GM18519 (cell line): ENCODE measurements at regions not wholly inside any gene's neighbourhood (a gene's known extent, or its start where the extent isn't known, plus 50 kb on each side); places are given as distances from the start of the nearest gene placed in this dataset.

Experiments used
- ATAC-seq: cut with Tn5 transposase; IDR thresholded peaks from one replicate; pipeline ENCODE4 v1.9.1; 2021; ENCODE audit warnings: mild to moderate bottlenecking, moderate library complexity; ENCODE audit not compliant: unreplicated experiment, low FRiP score

DNA sequence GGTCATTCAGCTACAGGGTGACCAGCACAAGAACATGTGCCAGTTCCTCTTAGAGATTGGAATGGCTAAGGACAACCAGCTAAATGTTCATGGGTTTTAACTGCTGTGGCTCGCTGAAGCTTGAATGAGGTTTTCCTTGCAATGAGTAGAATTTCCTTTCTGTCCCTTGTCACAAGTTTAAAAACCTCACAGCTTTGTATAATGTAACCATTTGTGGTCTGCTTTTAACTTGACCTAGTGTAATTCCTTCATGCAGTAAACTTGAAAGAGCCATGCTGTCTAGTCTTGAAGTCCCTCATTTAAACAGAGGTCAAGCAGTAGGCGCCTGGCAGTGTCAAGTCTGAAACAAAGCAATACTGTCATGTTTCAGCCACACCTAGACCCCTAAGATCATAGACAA lies 181.3 kb upstream of the DMRT1 start:
- no peak for ATAC-seq

- ATAC-seq = no peak
Observed at GRCh38 chr9:663541-663940, 178.0 kb upstream of the DMRT1 start.

DNA sequence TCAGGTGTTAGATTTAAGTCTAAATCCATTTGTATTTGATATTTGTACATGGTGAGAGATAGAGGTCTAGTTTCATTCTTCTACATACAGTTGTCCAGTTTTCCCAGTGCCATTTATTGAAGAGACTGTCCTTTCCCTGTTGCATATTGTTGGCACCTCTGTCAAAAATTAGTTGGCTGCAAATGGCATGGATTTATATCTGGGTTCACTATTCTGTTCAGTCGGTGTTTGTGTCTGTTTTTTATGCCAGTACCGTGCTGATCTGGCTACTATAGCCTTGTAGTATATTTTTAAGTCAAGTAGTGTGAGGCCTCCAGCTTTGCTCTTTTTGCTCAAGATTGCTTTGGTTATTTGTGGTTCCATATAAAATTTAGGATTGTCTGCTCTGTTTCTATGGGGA lies 176.2 kb upstream of the DMRT1 start:
- no peak for ATAC-seq

DNA sequence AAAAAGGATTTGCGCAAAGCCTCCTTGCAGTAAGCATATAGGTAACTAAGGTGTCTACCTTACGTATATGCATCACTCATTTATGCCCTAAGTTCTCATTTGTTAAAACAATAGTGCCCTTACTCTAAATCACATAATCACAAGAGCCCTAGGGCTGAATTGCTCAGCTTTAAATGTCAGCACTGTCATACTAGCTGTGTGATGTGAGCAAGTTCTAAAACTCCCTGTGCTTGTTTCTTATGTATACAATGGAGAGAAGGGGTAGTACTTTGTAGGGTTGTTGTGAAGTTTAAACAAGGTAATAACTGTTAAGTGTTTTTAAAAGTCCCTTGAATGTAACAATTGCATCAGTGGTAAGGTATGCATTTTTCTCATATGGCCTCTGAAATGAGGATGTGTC lies 169.5 kb upstream of the DMRT1 start:
- ATAC-seq = no peak

DNA sequence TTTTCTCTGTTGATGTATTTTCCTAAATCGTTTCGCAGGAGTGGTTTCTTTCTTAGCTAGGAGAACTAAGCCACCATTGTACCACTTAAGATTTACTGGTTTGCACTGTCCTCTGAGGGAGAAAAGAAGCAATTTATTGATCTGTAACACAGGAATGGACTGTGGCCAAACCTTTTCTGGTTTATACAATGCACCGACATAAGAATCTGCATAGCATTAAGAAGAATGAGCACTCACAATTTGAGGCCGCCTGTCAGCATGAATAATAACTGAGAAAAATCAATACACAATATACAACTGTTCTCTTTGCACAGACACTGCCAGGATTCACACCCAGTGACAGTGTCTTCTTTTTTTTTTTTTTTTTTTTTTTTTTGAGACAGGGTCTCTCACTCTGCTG lies 168.6 kb upstream of the DMRT1 start:
- ATAC-seq = no peak

GRCh38 chr9:673264-673965 lies 168.1 kb upstream of the DMRT1 start:
- no peak for ATAC-seq

DNA sequence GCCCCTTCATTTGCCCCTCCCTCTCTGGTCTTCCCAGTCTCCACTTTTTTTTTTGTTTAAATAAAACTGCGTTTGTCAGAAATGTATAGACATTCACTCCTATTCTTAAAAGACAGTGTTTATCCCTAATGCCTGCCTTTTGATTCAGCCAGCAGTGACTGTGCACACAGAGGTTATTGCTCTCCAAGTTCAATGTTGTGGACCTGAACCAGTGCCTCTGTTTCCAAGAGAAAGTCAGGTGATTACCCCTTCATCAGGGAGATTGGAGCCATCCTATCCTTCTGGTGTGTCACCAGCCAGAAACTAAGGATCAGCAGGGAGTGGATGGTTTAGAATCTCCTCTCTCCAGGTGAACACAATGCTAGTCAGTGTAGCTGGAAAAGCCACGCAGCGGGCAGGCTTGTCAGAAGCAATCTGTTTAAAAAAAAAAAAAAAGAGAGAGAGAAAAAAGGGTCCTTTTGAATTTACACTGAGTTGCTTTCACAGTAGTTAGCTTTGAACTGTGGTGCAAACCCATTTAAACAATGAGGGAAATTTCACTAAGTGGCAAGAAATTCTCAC lies 167.5 kb upstream of the DMRT1 start:
- ATAC-seq = no peak

DNA sequence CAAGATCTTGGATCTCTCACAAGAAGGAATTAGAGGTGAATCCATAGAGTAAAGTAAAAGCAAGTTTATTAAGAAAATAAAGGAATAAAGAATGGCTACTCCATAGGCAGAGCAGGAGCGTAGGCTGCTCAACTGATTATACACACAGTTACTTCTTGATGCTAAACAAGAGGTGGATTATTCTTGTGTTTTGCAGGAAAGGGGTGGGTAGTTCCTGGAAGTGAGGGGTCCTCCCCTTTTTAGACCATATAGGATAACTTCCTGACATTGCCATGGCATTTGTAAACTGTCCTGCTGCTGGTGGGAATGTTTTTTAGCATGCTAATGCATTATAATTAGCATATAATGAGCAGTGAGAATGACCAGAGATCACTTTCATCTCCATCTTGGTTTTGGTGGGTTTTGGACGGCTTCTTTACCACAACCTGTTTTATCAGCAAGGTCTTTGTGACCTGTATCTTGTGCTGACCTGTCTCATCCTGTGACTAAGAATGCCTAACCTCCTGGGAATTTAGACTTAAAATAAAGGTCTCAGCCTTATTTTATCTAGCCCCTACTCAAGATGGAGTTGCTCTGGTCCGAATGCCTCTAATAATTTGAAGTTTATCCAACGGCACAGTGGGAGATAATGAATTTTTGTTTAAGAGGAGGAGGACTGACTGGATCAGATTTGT lies 165.7 kb upstream of the DMRT1 start:
- no peak for ATAC-seq

DNA sequence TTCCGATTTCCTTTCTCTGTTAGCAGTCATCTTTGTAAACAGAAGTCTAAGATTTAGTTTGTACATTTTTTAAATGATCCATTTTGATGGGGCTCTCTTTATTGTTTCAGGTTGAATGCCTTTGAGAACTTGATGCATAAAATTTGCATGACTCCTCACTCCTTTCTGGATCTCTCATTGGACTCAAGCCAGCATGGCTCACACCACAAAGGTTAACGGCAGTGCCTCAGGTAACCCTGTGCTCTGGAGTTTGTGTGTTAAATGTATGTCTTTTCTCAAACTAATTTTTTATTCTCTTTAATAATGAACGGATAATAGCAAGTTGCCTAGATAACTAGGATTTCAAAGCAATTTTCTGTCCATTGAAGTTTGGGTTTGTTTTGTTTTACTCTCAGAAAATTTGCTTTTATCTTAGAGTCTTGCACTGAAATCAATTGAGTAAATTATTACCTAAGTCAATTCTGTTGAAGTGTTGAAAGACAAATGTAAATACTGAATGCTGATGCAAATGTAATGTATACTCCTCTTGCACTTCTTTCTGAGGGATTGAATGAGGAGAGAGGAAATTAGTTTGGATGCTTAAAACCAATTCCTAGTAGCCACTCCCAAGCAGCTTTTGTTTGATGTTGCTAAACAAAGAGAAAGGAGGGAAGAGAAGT lies 164.6 kb upstream of the DMRT1 start:
- no peak for ATAC-seq

- no peak for ATAC-seq
Observed at GRCh38 chr9:677461-678097, 163.9 kb upstream of the DMRT1 start.

DNA sequence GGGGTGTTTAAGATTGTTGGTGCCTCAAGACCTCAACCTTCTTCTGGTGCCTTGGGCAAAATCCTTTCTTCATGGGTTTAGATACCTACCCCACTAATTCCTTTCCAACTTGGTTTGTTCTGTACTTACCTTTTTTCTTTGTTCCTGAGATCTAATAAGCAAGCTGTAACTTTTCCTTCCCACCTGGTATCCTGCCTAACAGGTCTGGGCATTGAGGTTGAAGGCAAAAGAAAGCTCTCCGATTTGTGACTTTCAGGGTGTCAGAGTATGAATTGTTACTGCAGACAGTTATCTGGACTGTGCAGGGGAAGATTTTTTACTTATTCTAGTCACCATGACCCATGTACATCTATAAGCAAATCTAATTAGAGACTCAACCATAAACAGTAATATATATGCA lies 162.6 kb upstream of the DMRT1 start:
- no peak for ATAC-seq

DNA sequence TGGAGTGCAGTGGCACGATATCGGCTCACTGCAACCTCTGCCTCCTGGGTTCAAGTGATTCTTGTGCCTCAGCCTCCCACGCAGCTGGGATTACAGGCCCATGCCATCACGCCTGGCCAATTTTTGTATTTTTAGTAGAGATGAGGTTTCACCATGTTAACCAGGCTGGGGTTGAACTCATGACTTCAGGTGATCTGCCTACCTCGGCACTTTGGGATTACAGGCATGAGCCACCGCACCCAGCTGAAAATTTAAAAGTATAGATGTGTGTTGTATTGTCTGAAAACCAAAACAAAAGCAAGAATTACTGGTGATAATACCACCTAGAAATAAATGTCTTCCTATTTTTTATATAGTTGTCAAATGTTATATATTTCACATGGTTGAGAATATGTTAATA lies 162.0 kb upstream of the DMRT1 start:
- ATAC-seq = no peak

DNA sequence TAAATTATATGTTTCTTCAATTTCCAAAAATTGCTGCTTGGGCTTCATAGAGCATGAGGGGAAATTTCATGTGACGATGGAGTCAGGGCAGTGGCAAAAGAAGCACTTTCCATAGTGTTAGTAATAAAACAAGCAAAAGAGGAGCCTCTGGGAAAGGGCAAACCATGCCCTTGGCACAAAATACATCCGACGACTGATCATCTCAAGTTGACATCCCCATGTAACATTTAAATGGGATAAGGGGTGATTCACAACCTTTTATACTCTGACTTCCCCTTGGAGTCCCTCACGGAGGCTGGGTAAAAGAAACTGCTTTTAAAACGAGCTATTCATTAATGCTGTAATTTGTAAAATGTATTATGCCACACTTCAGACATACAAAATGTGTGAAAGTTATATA lies 161.4 kb upstream of the DMRT1 start:
- ATAC-seq = no peak

GRCh38 chr9:682633-683508 lies 158.6 kb upstream of the DMRT1 start:
- ATAC-seq = no peak

DNA sequence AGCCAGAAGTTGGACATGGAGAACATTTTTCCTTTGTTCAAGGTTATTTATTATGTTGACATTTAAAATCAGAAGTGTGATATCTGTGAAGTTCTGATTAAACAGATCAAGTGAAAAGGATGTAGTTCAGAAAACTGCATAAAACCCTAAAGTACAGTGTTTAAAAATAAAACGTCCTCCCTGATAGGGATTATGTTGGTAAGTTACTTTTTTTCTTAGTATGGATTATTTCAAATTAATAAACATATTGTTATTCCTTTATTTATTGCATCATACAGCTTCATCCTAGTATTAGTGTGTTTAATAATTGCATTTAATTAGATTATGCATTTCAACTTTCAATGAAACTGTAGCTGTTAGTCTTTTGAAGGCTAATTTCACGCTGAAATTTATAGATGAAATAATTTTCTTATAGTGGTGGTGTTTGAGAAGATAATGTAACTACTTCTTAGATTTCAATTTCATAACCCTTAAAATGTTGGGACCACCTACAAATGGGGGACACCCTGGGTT lies 157.9 kb upstream of the DMRT1 start:
- ATAC-seq = no peak

- no peak for ATAC-seq
Observed at GRCh38 chr9:684054-684890, 157.2 kb upstream of the DMRT1 start.

- no peak for ATAC-seq
Observed at GRCh38 chr9:684941-685340, 156.6 kb upstream of the DMRT1 start.

DNA sequence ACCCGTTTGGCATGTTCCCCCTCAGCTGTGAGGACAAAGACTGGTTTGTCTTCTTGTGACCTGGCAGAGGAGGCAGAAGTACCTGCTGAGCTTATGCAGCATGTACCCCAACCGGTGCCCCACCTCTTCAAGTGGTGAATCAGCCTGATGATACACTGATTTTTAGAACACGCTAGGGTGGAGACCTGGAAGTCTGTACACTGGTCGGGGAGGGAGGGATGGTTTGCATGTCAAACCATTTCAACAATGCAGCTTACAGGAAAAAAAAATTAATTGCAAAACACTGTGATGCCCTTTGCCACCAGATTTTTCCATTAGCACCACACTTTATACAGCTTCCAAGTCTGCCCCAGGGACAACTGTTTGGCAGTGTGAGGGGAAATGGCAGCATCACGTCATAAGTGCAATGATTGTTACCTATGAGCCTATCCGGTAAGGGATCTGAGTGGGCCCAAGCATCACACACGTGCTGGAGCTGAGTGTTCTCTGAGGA lies 155.1 kb upstream of the DMRT1 start:
- no peak for ATAC-seq
